GM13977 (cell line): ENCODE measurements at regions not wholly inside any gene's neighbourhood (a gene's known extent, or its start where the extent isn't known, plus 50 kb on each side); places are given as distances from the start of the nearest gene placed in this dataset.

Experiments
- DNase-seq: peaks from one replicate; pipeline ENCODE4 v3.0.0; 2012; ENCODE audit warnings: low spot score
- CTCF ChIP-seq: IDR thresholded peaks from 2 replicates; pipeline ENCODE4 v1.5.1; 2012; ENCODE audit warnings: mild to moderate bottlenecking, control low read depth; ENCODE audit not compliant: insufficient read depth; ENCODE audit errors: extremely low read depth, missing control alignments
- in situ Hi-C: fragments of 300-500 bp; cut with MboI; formaldehyde crosslinking; loops from one replicate; pipeline ENCODE4 v1.12.0; 2022; ENCODE audit warnings: low sequenced_read_pairs, low pct_unique_long_range_greater_than_20kb, mixed read lengths, inconsistent platforms; ENCODE audit not compliant: unreplicated experiment

- DNase-seq = no peak
- no peak for TF ChIP-seq CTCF
- in situ Hi-C loops = loop anchor here (25.0 kb wide), 2 partner anchors 657 to 993 kb away; no protein-coding TSS in a partner anchor
Observed at GRCh38 chr11:28679795-28680468, 571.7 kb downstream of the METTL15 start.

GRCh38 chr11:28677721-28678120 lies 569.5 kb downstream of the METTL15 start:
- in situ Hi-C loops = loop anchor here (25.0 kb wide), 2 partner anchors 660 to 990 kb away; no protein-coding TSS in a partner anchor

GRCh38 chr11:28675183-28675582 lies 567.0 kb downstream of the METTL15 start:
- in situ Hi-C loops = loop anchor here (25.0 kb wide), 2 partner anchors 662 to 988 kb away; no protein-coding TSS in a partner anchor
- DNase-seq = no peak
- TF ChIP-seq CTCF = no peak

More at GRCh38 chr11:28677721-28678120, 569.5 kb downstream of the METTL15 start:
- DNase-seq = no peak
- TF ChIP-seq CTCF = no peak

GRCh38 chr11:28674433-28675103 lies 566.4 kb downstream of the METTL15 start:
- in situ Hi-C loops = loop anchor here (25.0 kb wide), 2 partner anchors 663 to 987 kb away; no protein-coding TSS in a partner anchor
- DNase-seq = no peak
- peak; percentile 42 for TF ChIP-seq CTCF

GRCh38 chr11:28673691-28674432 lies 565.7 kb downstream of the METTL15 start:
- in situ Hi-C loops = no loop called here
- no peak for TF ChIP-seq CTCF

GRCh38 chr11:28671274-28671673 lies 563.1 kb downstream of the METTL15 start:
- TF ChIP-seq CTCF = no peak
- in situ Hi-C loops = no loop called here
- no peak for DNase-seq

More at GRCh38 chr11:28673691-28674432, 565.7 kb downstream of the METTL15 start:
- DNase-seq = no peak
